Upper lobe of left lung (tissue), 4 donors: ENCODE measurements at regions not wholly inside any gene's neighbourhood (a gene's known extent, or its start where the extent isn't known, plus 50 kb on each side); places are given as distances from the start of the nearest gene placed in this dataset.

Experiments used
- CTCF ChIP-seq, 6 experiments: fragments of 450-650 bp in 4 of 6; fragments of 200-600 bp in 2 of 6; sonication (generic) in 2 of 6; IDR thresholded peaks; one replicate each; pipeline ENCODE4 v1.5.1; 2016 to 2019; ENCODE audit warnings: antibody characterized with exemption in 6 of 6
- POLR2A ChIP-seq, 4 donors: fragments of 450-650 bp; IDR thresholded peaks; one replicate each; pipeline ENCODE4 v1.5.1; 2016 to 2017; ENCODE audit warnings: antibody characterized with exemption in 4 of 4, mild to moderate bottlenecking in 2 of 4

DNA sequence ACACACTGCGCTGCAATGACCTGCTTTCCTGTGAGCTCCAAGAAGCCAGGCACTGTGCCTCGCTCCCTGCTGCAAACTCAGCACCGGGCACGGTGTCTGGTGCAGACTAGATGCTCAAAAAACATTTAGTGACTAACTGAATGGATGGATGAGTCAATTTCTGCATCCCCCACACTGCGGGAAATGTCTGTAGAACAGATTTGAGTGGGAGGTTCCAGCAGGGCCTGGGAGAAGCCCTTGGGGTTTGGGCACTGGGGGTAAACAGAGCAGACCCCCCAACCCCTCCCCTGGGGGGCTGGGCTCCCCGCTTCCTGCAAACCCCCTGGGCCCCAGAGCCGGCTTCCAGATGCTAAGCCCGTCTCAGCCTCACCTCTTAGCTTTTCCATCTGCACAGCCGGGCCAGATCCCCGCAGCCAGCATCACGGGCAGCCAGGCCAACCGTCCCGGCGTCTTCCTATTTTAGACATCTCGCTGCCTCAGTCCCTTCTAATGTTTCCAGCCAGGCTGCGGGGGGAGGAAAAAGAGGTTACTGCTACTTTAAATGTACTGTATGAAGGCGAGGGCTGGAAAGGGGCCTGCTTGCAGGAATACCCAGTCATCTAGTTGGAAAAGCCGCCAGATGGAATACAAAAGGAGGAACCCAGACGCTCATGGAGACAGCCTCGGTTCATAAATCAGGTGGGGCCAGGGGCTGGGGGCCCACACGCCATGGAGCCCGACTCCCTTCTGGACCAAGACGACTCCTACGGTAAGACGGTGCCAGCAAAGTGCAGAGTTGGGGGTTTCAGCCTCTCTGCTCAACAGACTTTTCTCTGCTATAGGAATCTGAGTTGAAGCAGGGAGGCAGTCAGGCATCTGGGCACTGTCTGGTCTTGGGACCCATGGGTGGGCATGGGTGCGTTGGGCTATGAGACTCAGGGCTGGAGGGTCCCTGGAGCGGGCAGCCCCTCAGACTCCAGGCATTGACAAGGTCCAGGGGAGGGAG is 67.1 kb upstream of the GGTA1 start:
- TF ChIP-seq CTCF (IDR thresholded peaks at IDR 0.05) (no peak), POLR2A (IDR thresholded peaks at IDR 0.05) (no peak)
